22Rv1 (cell line): ENCODE measurements at regions not wholly inside any gene's neighbourhood (a gene's known extent, or its start where the extent isn't known, plus 50 kb on each side); places are given as distances from the start of the nearest gene placed in this dataset.

Source experiments
- CTCF ChIP-seq: fragments of 450-650 bp; IDR thresholded peaks from 2 replicates; pipeline ENCODE4 v1.5.1; 2017; ENCODE audit warnings: mild to moderate bottlenecking
- ZFX ChIP-seq: fragments of 450-650 bp; IDR thresholded peaks from 2 replicates; pipeline ENCODE4 v1.6.1; 2017; ENCODE audit warnings: antibody characterized with exemption, borderline replicate concordance

- TF ChIP-seq ZFX: no peak
- TF ChIP-seq CTCF: no peak
Observed at GRCh38 chr18:78780719-78781600, 198.7 kb upstream of the SALL3 start.
